HepG2 (cell line): ENCODE measurements at regions not wholly inside any gene's neighbourhood (a gene's known extent, or its start where the extent isn't known, plus 50 kb on each side); places are given as distances from the start of the nearest gene placed in this dataset.

Source experiments
- ATAC-seq: fragments of 200-7000 bp; cut with Tn5 transposase; 3 replicates; pipeline ENCODE4 v1.9.1; 2020; ENCODE audit warnings: mild to moderate bottlenecking, moderate library complexity
- BruUV-seq: library from RNA; stranded (reverse); fragments of 400-500 nt; replicated peaks from 2 replicates; lab custom pipeline; 2021; lab: Mats Ljungman, UMichigan
- CTCF ChIA-PET: fragments of 300-600 bp; formaldehyde crosslinking; extraction: SDS; loops from one replicate; lab custom pipeline; 2021; ENCODE audit warnings: low total read pairs, inconsistent platforms, low intra/inter-chr PET ratio; lab: Yijun Ruan, JAX
- POLR2A ChIA-PET: fragments of 350-600 bp; sonication (Branson Sonifier 250); formaldehyde crosslinking; loops from one replicate; lab custom pipeline; 2020; ENCODE audit warnings: antibody characterized with exemption, inconsistent platforms; lab: Yijun Ruan, JAX
- DNase-seq: peaks from one replicate; pipeline ENCODE4 v3.0.0-alpha.2; 2015; ENCODE audit warnings: low spot score
- FAIRE-seq: peaks from 3 replicates; lab custom pipeline; 2011; peaks lifted over from hg19 to GRCh38; lab: Jason Lieb, UNC
- H2AFZ ChIP-seq: one replicate; pipeline ENCODE4 v1.6.1; 2011; ENCODE audit warnings: low read length, inconsistent platforms
- H3K27ac ChIP-seq: fragments of 300-600 bp; 3 replicates; pipeline ENCODE4 v1.8.0; 2011; ENCODE audit warnings: mixed run types, mild to moderate bottlenecking, mixed read lengths, low read length, inconsistent platforms; ENCODE audit not compliant: insufficient read depth; ENCODE audit errors: extremely low read length
- H3K27me3 ChIP-seq, 2 experiments: fragments of 200-600 bp in 1 of 2; 2 replicates in 1 of 2; 3 replicates in 1 of 2; pipeline versions ENCODE4 v1.6.0 to v1.8.0; 2011; ENCODE audit warnings: low read length in 2 of 2, mild to moderate bottlenecking in 2 of 2, moderate library complexity in 2 of 2, inconsistent platforms in 1 of 2; ENCODE audit not compliant: insufficient read depth in 2 of 2, control insufficient read depth in 1 of 2
- H3K36me3 ChIP-seq, 2 experiments: fragments of 200-600 bp in 1 of 2; replicated peaks in 1 of 2; 2 replicates in 1 of 2; 3 replicates in 1 of 2; pipeline versions ENCODE4 v1.5.1 to v1.8.0; 2011; ENCODE audit warnings: low read length in 2 of 2, inconsistent platforms in 1 of 2; ENCODE audit not compliant: insufficient read depth in 2 of 2, control insufficient read depth in 1 of 2
- H3K4me1 ChIP-seq: 2 replicates; pipeline ENCODE4 v1.5.1; 2012; ENCODE audit warnings: low read length, inconsistent platforms; ENCODE audit not compliant: insufficient read depth
- H3K4me2 ChIP-seq: 2 replicates; pipeline ENCODE4 v1.6.0; 2011; ENCODE audit warnings: low read depth, low read length, inconsistent platforms
- H3K4me3 ChIP-seq, 3 experiments: fragments of 200-600 bp in 1 of 3; sonication (generic), shearing (Covaris generic) in 1 of 3; replicated peaks in 1 of 3; 2 replicates each; pipeline ENCODE4 v1.5.1; 2011 to 2016; ENCODE audit warnings: low read length in 3 of 3, inconsistent platforms in 2 of 3, low read depth in 2 of 3, mild to moderate bottlenecking in 2 of 3, control low read depth in 1 of 3, mixed read lengths in 1 of 3; ENCODE audit not compliant: insufficient read depth in 1 of 3
- H3K79me2 ChIP-seq: one replicate; pipeline ENCODE4 v1.6.1; 2011; ENCODE audit warnings: low read length, inconsistent platforms; ENCODE audit not compliant: insufficient read depth
- H3K9ac ChIP-seq: 2 replicates; pipeline ENCODE4 v1.6.0; 2011; ENCODE audit warnings: mild to moderate bottlenecking, low read depth, low read length, inconsistent platforms; ENCODE audit not compliant: insufficient read depth
- H3K9me3 ChIP-seq: 2 replicates; pipeline ENCODE4 v1.5.1; 2012; ENCODE audit warnings: mild to moderate bottlenecking, low read length
- H4K20me1 ChIP-seq: 2 replicates; pipeline ENCODE4 v1.6.0; 2011; ENCODE audit warnings: inconsistent platforms, mild to moderate bottlenecking, low read length, moderate library complexity; ENCODE audit not compliant: insufficient read depth
- AGO1 ChIP-seq: fragments of 200-400 bp; formaldehyde crosslinking; IDR thresholded peaks from 2 replicates; pipeline ENCODE4 v1.6.1; 2017; ENCODE audit warnings: mild to moderate bottlenecking, low read depth, low read length, moderate library complexity; ENCODE audit not compliant: poor library complexity, severe bottlenecking
- DR1 ChIP-seq: sonication (generic); formaldehyde crosslinking; IDR thresholded peaks from 2 replicates; pipeline ENCODE4 v1.8.0; 2021; ENCODE audit warnings: mild to moderate bottlenecking, missing genetic modification reagents, inconsistent platforms
- HES4 ChIP-seq: sonication (generic); formaldehyde crosslinking; IDR thresholded peaks from 2 replicates; pipeline ENCODE4 v1.9.0; 2021; ENCODE audit warnings: mild to moderate bottlenecking, missing genetic modification reagents, borderline replicate concordance
- HIC2 ChIP-seq: sonication (generic); formaldehyde crosslinking; IDR thresholded peaks from 2 replicates; pipeline ENCODE4 v1.9.0; 2022; ENCODE audit warnings: low read depth, missing genetic modification reagents
- MLLT10 ChIP-seq: sonication (generic); formaldehyde crosslinking; IDR thresholded peaks from 2 replicates; pipeline ENCODE4 v1.4.0; 2020; ENCODE audit warnings: missing genetic modification reagents
- NR2F2 ChIP-seq: IDR thresholded peaks from 2 replicates; pipeline ENCODE4 v1.6.1; 2012; ENCODE audit warnings: low read depth, inconsistent platforms, borderline replicate concordance
- PCBP1 ChIP-seq: fragments of 200-400 bp; formaldehyde crosslinking; IDR thresholded peaks from 2 replicates; pipeline ENCODE4 v1.6.1; 2017; ENCODE audit warnings: mild to moderate bottlenecking, low read depth, low read length, borderline replicate concordance
- RBFOX2 ChIP-seq: fragments of 200-400 bp; formaldehyde crosslinking; IDR thresholded peaks from 2 replicates; pipeline ENCODE4 v1.6.1; 2017; ENCODE audit warnings: low read depth, mild to moderate bottlenecking, low read length
- SP140L ChIP-seq: sonication (generic); formaldehyde crosslinking; IDR thresholded peaks from 2 replicates; pipeline ENCODE4 v1.4.0; 2020; ENCODE audit warnings: missing genetic modification reagents, borderline replicate concordance
- TBL1XR1 ChIP-seq: fragments of 150-350 bp; IDR thresholded peaks from 2 replicates; pipeline ENCODE4 v1.6.1; 2014; ENCODE audit warnings: borderline replicate concordance, low read length; ENCODE audit not compliant: partially characterized antibody
- TEF ChIP-seq: sonication (generic); formaldehyde crosslinking; IDR thresholded peaks from 2 replicates; pipeline ENCODE4 v1.5.0; 2020; ENCODE audit warnings: missing genetic modification reagents
- ZNF24 ChIP-seq: fragments of 450-650 bp; IDR thresholded peaks from 2 replicates; pipeline ENCODE4 v1.6.1; 2017; ENCODE audit warnings: antibody characterized with exemption, mild to moderate bottlenecking
- ZNF512B ChIP-seq: sonication (generic); formaldehyde crosslinking; IDR thresholded peaks from 2 replicates; pipeline ENCODE4 v1.5.1; 2020; ENCODE audit warnings: missing genetic modification reagents, mild to moderate bottlenecking, borderline replicate concordance
- ZNF513 ChIP-seq: sonication (generic); formaldehyde crosslinking; conservative IDR thresholded peaks from 2 replicates; pipeline ENCODE4 v1.5.0; 2020; ENCODE audit warnings: missing genetic modification reagents
- ZNF580 ChIP-seq: IDR thresholded peaks from 2 replicates; pipeline ENCODE4 v1.6.1; 2016; ENCODE audit warnings: low read depth, borderline replicate concordance
- ZNF616 ChIP-seq: sonication (generic); formaldehyde crosslinking; IDR thresholded peaks from 2 replicates; pipeline ENCODE4 v1.5.0; 2020; ENCODE audit warnings: low read depth, mild to moderate bottlenecking, missing genetic modification reagents
- ZNF678 ChIP-seq: sonication (generic); formaldehyde crosslinking; IDR thresholded peaks from 2 replicates; pipeline ENCODE4 v1.4.0; 2020; ENCODE audit warnings: mild to moderate bottlenecking, missing genetic modification reagents
- WGBS: methylation state at CpG from one replicate; pipeline ENCODE4 v1.1.6; 2017; ENCODE audit warnings: low lambda C conversion rate; 5-methylcytosine and 5-hydroxymethylcytosine counted together
- in situ Hi-C: cut with HindIII; loops from 2 replicates; pipeline ENCODE4 v1.10.0; 2017; ENCODE audit warnings: low pct_unique_long_range_greater_than_20kb; ENCODE audit not compliant: extremely low pct_ligation_motif_present
- intact Hi-C: fragments of 100-400 bp; cut with micrococcal nuclease; formaldehyde crosslinking; loops from one replicate; pipeline ENCODE4 v1.10.0; 2022; ENCODE audit not compliant: unreplicated experiment

- Histone ChIP-seq H3K9ac (no peak overlapping the region), H2AFZ (no peak overlapping the region), H3K79me2 (no peaks in the 10 kb centered on the region), H3K27me3 (no peaks in the 10 kb centered on the region; a peak in 1 of 5 replicates), H3K9me3 (no peaks in the 10 kb centered on the region), H3K4me3 (no peak overlapping the region), H3K4me2 (no peak overlapping the region), H3K27ac (no peak overlapping the region), H3K36me3 (no peaks in the 10 kb centered on the region), H4K20me1 (no peaks in the 10 kb centered on the region), H3K4me1 (0 out of 2 replicates have a peak, but pooled peaks cover 7% of the 10 kb centered on the region)
- 86% methylated on average over 2 of the region's 2 CpGs for WGBS
- ATAC-seq: no peak
- ChIA-PET POLR2A (no interaction called here), CTCF (interaction anchor here (4.4 kb wide), 1 partner anchor 77 kb away, joined by 74 read pairs; no protein-coding TSS in a partner anchor)
- FAIRE-seq: no peak
- no TSS peak for BruUV-seq
- in situ Hi-C loops: loop anchor here (5.0 kb wide), 1 partner anchor 76 kb away; no protein-coding TSS in a partner anchor
- intact Hi-C loops: no loop called here
- no peak for DNase-seq
- TF ChIP-seq ZNF580 (CRISPR knock-in tag) (no peak), ZNF678 (CRISPR knock-in tag) (no peak), ZNF616 (CRISPR knock-in tag) (no peak), ZNF24 (no peak), TEF (CRISPR knock-in tag) (no peak), NR2F2 (no peak), HIC2 (CRISPR knock-in tag) (no peak), ZNF512B (CRISPR knock-in tag) (no peak), RBFOX2 (no peak), AGO1 (no peak), DR1 (CRISPR knock-in tag) (no peak), TBL1XR1 (no peak), PCBP1 (no peak), MLLT10 (CRISPR knock-in tag) (no peak), HES4 (CRISPR knock-in tag) (no peak), ZNF513 (CRISPR knock-in tag) (no peak), SP140L (no peak)
These were observed 115.4 kb downstream of the C16orf95 start for GRCh38 chr16:87201790-87202189.
